Gastroesophageal sphincter (tissue), 4 donors: ENCODE measurements at regions not wholly inside any gene's neighbourhood (a gene's known extent, or its start where the extent isn't known, plus 50 kb on each side); places are given as distances from the start of the nearest gene placed in this dataset.

Source experiments
- ATAC-seq: fragments of 150-250 bp; one replicate; pipeline ENCODE4 v1.9.1; 2016; ENCODE audit warnings: mild to moderate bottlenecking, moderate library complexity
- H3K27ac ChIP-seq, 4 donors: fragments of 200-600 bp; sonication (generic) in 3 of 4; 1 replicate in 3 of 4; 2 replicates in 1 of 4; pipeline ENCODE4 v1.5.1; 2016 to 2019
- H3K27me3 ChIP-seq: fragments of 200-600 bp; sonication (generic); one replicate; pipeline ENCODE4 v1.5.1; 2019
- H3K36me3 ChIP-seq, 2 donors: fragments of 200-600 bp; sonication (generic); one replicate each; pipeline ENCODE4 v1.5.1; 2019; ENCODE audit warnings: control low read depth in 1 of 2
- H3K4me1 ChIP-seq, 3 donors: fragments of 200-600 bp; sonication (generic); 1 replicate in 2 of 3; 2 replicates in 1 of 3; pipeline ENCODE4 v1.5.1; 2016 to 2019; ENCODE audit warnings: control low read depth in 2 of 3
- H3K4me3 ChIP-seq, 2 donors: fragments of 200-600 bp; sonication (generic); one replicate each; pipeline ENCODE4 v1.5.1; 2019; ENCODE audit warnings: mild to moderate bottlenecking in 1 of 2, moderate library complexity in 1 of 2
- H3K9me3 ChIP-seq, 3 donors: fragments of 200-600 bp; sonication (generic); one replicate each; pipeline ENCODE4 v1.5.1; 2017 to 2019; ENCODE audit warnings: control low read depth in 2 of 3
- EP300 ChIP-seq: sonication (generic); formaldehyde crosslinking; IDR thresholded peaks from one replicate; pipeline ENCODE4 v1.6.1; 2017; ENCODE audit warnings: antibody characterized with exemption, mild to moderate bottlenecking
- POLR2A ChIP-seq, 2 donors: fragments of 450-650 bp; IDR thresholded peaks; one replicate each; pipeline ENCODE4 v1.6.1; 2017; ENCODE audit warnings: antibody characterized with exemption in 2 of 2, mild to moderate bottlenecking in 2 of 2, moderate library complexity in 1 of 2
- POLR2AphosphoS5 ChIP-seq: sonication (generic); formaldehyde crosslinking; IDR thresholded peaks from one replicate; pipeline ENCODE4 v1.6.1; 2017; ENCODE audit warnings: antibody characterized with exemption
- WGBS, 2 donors: methylation state at CpG; one replicate each; pipeline ENCODE4 v1.1.5; 2018; ENCODE audit warnings: low coverage in 1 of 2; 5-methylcytosine and 5-hydroxymethylcytosine counted together
- TF ChIP-seq, protein P1 (sequence below), 4 experiments: fragments of 200-600 bp in 2 of 4; fragments of 450-650 bp in 2 of 4; sonication (generic) in 1 of 4; IDR thresholded peaks; one replicate each; pipeline ENCODE4 v1.5.1; 2017 to 2019; ENCODE audit warnings: antibody characterized with exemption in 4 of 4, mild to moderate bottlenecking in 2 of 4, moderate library complexity in 2 of 4

GRCh38 chr18:78836838-78837237 lies 142.8 kb upstream of the SALL3 start:
- Histone ChIP-seq H3K27me3 (peaks cover 13% of the 10 kb centered on the region), H3K36me3 (no peaks in the 10 kb centered on the region), H3K9me3 (no peaks in the 10 kb centered on the region), H3K4me3 (no peak overlapping the region), H3K4me1 (no peaks in the 10 kb centered on the region), H3K27ac (no peak overlapping the region)
- no peak for ATAC-seq
- WGBS, 2 donors: 84 to 85% methylated on average over 6 of the region's 6 CpGs
- TF ChIP-seq, protein P1, sequence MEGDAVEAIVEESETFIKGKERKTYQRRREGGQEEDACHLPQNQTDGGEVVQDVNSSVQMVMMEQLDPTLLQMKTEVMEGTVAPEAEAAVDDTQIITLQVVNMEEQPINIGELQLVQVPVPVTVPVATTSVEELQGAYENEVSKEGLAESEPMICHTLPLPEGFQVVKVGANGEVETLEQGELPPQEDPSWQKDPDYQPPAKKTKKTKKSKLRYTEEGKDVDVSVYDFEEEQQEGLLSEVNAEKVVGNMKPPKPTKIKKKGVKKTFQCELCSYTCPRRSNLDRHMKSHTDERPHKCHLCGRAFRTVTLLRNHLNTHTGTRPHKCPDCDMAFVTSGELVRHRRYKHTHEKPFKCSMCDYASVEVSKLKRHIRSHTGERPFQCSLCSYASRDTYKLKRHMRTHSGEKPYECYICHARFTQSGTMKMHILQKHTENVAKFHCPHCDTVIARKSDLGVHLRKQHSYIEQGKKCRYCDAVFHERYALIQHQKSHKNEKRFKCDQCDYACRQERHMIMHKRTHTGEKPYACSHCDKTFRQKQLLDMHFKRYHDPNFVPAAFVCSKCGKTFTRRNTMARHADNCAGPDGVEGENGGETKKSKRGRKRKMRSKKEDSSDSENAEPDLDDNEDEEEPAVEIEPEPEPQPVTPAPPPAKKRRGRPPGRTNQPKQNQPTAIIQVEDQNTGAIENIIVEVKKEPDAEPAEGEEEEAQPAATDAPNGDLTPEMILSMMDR (IDR thresholded peaks at IDR 0.05): no peak
- TF ChIP-seq EP300 (no peak), POLR2A (IDR thresholded peaks at IDR 0.05) (no peak), POLR2AphosphoS5 (no peak)

GRCh38 chr18:78837754-78838153 lies 141.9 kb upstream of the SALL3 start:
- ATAC-seq: no peak
- Histone ChIP-seq H3K36me3 (no peaks in the 10 kb centered on the region), H3K27ac (no peak overlapping the region), H3K4me1 (no peaks in the 10 kb centered on the region), H3K4me3 (no peak overlapping the region), H3K9me3 (no peaks in the 10 kb centered on the region), H3K27me3 (peaks cover 13% of the 10 kb centered on the region)
- TF ChIP-seq, protein P1 (IDR thresholded peaks at IDR 0.05): no peak
- no peak for TF ChIP-seq POLR2AphosphoS5
- TF ChIP-seq POLR2A (IDR thresholded peaks at IDR 0.05): no peak
- TF ChIP-seq EP300: no peak
- 76 to 83% methylated on average over 13 of the region's 14 CpGs for WGBS, 2 donors

DNA sequence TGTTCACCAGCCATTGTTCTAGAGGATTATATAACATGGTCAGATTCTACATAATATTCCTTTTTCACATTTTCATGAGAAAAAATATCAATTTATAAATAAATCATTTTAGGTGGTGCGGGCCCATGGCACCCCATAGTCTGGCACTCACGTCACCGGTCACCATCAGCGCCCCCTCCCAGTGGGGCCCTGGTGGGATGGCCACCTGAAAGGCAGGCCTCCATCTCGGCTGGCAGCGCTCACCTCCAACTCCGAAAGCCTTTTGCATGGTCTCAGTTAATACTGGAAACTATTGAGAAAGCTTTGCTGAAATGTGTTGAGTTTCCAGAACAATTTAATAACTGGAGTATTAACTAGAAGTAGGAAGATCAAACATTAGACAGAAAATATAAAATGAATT lies 141.4 kb upstream of the SALL3 start:
- Histone ChIP-seq H3K27me3 (peaks cover 8% of the 10 kb centered on the region), H3K27ac (no peak overlapping the region), H3K4me3 (no peak overlapping the region), H3K9me3 (no peaks in the 10 kb centered on the region), H3K4me1 (no peaks in the 10 kb centered on the region), H3K36me3 (no peaks in the 10 kb centered on the region)
- ATAC-seq: no peak
- TF ChIP-seq POLR2A (IDR thresholded peaks at IDR 0.05): no peak
- no peak for TF ChIP-seq EP300
- TF ChIP-seq POLR2AphosphoS5: no peak
- TF ChIP-seq, protein P1 (IDR thresholded peaks at IDR 0.05): no peak
- WGBS, 2 donors: 90 to 100% methylated on average over 1 to 6 of the region's 7 CpGs

GRCh38 chr18:78849046-78849445 lies 130.6 kb upstream of the SALL3 start:
- 78 to 100% methylated on average over 4 of the region's 5 CpGs for WGBS, 2 donors
- H3K4me1 ChIP-seq: no peaks in the 10 kb centered on the region
- H3K9me3 ChIP-seq: peaks cover 0 to 23% (median 0%) of the 10 kb centered on the region in 3 donors
- H3K27me3 ChIP-seq: peaks cover 4% of the 10 kb centered on the region
- TF ChIP-seq POLR2AphosphoS5 (no peak), EP300 (no peak), POLR2A (IDR thresholded peaks at IDR 0.05) (no peak)
- TF ChIP-seq, protein P1 (IDR thresholded peaks at IDR 0.05): no peak
- H3K27ac ChIP-seq: no peak overlapping the region
- H3K36me3 ChIP-seq: no peaks in the 10 kb centered on the region
- no peak overlapping the region for H3K4me3 ChIP-seq
- no peak for ATAC-seq

GRCh38 chr18:78849458-78849857 lies 130.2 kb upstream of the SALL3 start:
- Histone ChIP-seq H3K9me3 (peaks cover 0 to 22% (median 0%) of the 10 kb centered on the region in 3 donors), H3K27ac (no peak overlapping the region), H3K4me3 (no peak overlapping the region), H3K27me3 (peaks cover 4% of the 10 kb centered on the region), H3K4me1 (no peaks in the 10 kb centered on the region), H3K36me3 (no peaks in the 10 kb centered on the region)
- WGBS, 2 donors: 68 to 84% methylated on average over 2 of the region's 2 CpGs
- no peak for TF ChIP-seq EP300
- TF ChIP-seq, protein P1 (IDR thresholded peaks at IDR 0.05): no peak
- TF ChIP-seq POLR2AphosphoS5: no peak
- ATAC-seq: no peak
